NCI-H1417 treated with DMSO at 0.1 percent for 48 hours (cell line): ENCODE measurements at regions not wholly inside any gene's neighbourhood (a gene's known extent, or its start where the extent isn't known, plus 50 kb on each side); places are given as distances from the start of the nearest gene placed in this dataset.
"Not testable (repeated sequence)": the region's sequence is repeated elsewhere in the genome, so short reads cannot be mapped to it uniquely, and the experiment has no call there.

Experiments used
- DNase-seq: peaks from one replicate; lab custom pipeline; 2025; lab: John Stamatoyannopoulos, UW

DNA sequence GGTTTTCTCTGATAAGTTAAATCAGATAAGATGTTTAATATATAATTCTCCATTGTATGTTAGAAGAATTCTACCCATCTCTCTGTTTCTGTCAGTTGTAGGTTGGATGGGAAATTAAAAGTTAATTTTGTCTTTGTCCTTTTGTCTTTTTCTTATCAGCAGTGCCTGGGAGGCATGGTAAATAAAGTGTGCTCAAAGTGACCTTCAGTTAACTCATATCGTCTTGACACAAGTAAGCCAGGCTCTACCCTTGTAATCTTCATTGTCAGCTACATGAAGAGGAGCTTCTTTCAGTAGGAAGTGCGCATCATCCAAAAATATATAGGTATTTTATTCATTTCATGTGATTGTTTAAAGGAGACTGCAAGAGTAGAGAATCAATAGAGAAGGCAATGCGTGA is 138.9 kb upstream of the NRIP1 start:
- DNase-seq = no peak

DNA sequence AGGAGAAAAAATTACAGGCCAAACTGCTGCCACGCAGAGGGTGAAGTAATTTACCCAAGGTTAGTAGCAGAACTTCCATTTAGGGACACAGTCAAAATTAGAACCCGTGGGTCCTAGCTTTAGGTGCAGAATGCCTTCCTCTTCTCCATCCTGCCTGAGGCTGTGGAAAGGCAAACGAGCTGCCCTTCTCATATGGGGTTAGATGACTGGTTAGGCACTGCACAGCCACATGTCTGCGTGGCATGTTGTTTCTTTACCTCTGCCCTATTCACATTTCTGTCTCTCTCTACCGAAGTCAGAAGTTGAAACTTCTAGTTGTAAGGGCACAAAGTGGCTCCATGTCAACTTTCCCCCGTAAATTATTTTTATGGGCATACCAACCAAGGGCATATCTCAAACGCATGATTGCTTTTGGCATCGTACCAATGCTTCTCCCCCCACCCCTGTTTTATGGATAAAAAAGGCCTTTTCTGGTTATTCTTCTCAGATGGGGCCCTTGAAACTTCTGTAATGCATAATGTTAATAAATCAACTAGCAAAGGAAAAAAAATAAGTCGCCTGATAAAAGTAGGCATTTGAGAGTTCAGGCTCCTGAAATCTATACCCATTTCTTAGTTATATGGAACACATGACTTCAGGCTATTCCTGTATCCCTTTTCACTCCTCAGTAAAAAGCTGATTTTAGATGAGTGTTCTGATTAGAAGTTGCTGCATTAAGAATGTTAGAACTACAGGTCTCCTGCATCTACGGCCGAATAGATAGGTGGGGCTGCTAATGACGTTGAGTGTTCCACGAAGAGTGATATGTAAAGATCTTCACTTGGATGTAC is 139.6 kb upstream of the NRIP1 start:
- DNase-seq = no peak

DNA sequence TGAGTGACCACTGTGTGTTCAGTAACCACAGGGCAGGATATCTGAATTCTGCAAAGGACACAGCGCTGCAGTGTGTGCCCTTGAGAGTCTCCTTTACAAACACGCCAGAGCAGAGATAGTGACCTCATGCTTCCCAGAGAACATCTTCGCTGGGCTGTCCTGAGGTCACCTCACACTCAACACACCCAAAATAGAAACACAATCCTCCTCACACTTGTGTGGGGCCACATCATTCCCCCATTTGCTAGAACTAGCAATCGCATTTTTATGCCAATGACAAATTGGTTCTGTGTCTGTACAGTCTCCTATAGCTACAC is 140.1 kb upstream of the NRIP1 start:
- no peak for DNase-seq

DNA sequence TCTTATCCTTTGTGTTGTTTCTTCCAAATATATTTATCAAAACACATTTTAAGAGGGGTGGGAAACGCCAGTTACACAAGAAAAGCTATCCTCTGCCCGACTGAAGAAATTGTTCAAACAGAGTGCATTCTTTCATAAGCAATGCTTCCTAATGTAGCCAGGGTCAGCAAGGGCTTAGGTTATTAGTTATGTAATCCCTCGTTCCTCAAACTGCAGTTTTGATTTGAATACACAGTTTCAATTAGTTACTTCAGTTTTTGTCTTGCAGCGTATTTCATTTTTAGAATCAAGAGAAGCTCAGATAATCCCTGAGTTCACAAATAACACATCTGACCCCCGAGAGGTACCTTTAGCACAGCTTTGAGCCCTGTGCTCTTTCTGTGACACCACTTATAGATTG is 141.7 kb upstream of the NRIP1 start:
- DNase-seq = no peak

DNA sequence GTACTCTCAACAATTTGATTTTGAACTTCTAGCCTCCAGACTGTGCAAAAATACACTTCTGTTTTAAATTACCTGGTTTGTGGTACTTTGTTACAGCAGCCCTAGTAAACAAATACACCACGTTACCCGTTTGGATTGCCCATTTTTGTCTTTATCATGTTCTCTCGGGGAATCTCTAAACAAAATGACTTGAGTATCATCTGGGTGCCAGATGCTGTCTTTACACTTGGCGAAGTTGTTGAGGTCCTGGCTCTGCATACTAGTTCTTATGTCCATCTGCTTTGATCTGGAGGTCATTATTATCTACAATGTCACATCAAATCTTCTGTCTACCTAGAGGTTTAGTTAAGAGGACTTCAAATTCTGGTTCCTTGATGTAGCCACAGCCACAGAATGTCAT is 142.4 kb upstream of the NRIP1 start:
- DNase-seq = no peak

DNA sequence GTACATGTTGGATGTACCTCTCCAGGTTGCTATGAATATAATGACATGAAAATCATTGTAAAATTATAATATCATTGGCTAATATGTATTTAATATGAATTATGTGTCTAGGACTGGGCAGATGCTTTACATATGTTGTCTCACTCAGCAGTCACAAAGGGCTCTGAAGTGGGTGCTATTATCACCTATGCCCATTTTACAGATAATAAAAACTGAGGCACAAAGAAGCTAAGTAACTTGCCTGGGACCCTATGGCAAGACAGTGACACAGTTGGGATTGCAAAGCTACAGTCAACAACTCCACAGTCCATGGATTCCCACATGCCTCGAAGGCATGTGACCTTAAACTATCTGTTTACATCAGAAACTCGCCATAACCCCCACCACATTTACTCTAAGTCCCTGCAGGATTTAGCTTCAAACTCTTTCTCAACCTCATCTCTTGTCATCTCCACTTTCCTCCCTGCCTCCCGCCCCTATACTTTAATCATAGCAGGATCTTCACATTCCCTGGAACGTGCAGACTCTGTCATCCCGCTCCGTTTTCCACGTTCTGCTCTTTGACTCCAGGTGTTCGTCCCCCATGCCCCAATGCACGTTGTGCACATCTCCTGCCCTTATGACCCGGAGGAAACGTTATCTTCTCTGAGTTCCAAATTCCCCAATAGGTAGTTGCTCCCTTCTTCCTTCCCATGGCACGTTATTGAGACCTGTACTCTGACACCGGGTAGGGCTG is 143.0 kb upstream of the NRIP1 start:
- no peak for DNase-seq

DNA sequence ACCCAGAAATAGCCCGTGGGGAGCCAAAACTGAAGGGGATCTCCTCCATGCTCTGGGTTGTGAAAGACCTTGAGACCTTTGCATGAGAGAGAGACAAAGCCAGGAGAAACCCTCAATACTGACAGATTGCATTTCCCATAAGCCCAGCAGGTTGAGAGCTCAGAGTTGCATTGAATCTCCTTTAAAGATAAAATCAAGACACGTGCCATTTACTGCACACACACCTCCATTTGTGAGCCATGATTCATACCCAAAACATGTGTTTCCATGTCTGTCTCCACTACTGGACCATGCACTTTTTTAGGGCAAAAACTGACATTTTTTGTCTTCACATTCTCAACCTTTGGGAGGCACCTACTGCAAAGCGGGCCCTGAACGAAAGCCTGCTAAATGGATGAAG is 144.0 kb upstream of the NRIP1 start:
- DNase-seq = no peak

DNA sequence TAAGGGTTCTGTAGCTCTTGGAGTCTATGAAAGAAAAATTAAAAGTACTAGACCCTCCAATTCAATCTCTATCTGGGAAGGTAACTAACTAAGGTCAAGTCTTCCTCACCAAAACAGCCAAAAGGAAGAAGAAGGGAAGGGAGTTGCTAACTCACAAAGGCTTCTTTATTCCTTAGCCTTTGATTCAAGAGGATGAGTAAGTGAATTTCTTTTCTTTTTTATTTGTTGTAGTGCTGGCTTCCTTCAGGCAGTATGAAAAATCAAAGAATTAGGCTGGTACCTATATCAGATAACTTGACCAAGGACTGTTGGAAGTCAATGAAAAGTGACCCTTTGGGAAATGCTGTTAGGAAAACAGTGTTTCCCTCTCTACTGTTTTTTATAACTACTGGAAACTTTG is 144.4 kb upstream of the NRIP1 start:
- DNase-seq = no peak

DNA sequence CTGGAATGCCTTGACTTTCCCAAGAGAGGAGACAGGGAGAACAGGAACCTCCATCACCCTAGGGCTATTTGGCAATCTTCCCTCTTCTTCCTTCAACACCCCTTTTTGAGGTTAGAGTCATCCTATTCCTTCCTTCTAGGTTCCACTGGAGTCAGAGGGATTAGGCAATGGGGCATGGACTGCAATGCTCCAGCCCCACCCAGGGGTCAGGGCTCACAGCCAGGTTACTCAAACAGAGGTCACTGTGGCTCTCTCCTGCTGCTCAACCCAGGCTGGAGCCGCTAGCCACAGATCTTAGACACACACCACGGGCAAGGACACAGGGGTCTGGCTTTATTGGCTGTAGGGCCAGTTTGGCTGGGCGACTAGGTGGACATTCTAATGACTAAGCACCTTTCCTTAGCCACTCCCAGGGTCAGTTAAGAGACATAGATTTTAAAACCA is 145.5 kb upstream of the NRIP1 start:
- DNase-seq = no peak

DNA sequence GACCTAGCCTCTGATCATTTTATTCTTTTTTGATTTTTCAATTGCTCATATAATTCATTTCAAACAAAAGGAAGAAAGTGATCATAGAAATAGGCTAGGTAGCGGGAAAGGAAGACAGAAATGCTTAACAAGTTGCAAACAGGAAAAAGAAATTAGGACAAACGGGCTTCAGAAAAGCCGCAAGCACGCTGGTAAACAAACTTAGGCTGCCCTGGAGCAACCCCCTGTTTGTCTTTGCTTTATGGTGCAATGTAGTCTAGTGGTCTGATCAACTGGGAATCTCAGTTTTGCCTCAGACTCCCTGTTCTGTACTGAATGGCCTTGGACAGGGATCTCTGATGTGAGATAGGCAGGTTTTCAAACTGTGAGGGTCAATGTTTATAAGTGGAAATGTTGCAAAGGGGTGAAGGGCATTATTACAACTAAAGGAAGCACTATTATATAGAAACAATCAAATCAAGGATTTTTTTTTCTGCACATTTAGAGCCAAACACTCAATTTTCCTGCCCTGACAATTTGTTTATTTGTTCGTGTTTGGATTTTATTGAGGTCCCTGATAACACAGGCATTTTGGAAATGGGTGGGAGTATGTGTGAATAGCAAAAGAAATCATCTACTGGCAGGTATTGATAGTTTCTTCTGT is 146.8 kb upstream of the NRIP1 start:
- no peak for DNase-seq

DNA sequence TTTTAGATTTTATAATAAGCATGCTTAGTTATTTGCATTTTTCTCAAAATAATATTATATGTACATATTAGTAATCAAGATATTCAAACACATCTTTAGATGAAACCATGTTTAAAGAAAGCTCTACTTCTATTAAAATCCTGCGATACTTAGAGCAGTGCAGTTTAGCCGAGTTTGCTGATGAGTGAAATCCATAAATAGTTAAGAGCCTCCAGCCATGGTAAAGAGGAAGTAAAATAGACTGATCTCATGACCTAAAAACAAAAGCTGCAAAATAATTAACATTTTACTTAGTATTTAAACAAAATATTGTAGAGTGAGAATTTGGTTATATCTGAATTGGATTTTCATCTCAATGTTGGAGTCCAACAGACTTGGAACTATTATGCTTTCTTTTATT is 147.4 kb upstream of the NRIP1 start:
- no peak for DNase-seq

DNA sequence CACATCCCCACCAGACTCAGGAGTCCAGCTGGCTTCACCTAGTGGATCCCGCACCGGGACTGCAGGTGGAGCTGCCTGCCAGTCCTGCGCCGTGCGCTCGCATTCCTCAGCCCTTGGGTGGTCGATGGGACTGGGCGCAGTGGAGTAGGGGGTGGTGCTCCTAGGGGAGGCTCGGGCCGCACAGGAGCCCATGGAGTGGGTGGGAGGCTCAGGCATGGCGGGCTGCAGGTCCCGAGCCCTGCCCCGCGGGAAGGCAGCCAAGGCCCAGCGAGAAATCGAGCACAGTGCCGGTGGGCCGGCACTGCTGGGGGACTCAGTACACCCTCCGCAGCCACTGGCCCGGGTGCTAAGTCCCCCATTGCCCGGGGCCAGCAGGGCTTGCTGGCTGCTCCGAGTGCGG is 153.7 kb upstream of the NRIP1 start:
- not testable (repeated sequence) for DNase-seq

DNA sequence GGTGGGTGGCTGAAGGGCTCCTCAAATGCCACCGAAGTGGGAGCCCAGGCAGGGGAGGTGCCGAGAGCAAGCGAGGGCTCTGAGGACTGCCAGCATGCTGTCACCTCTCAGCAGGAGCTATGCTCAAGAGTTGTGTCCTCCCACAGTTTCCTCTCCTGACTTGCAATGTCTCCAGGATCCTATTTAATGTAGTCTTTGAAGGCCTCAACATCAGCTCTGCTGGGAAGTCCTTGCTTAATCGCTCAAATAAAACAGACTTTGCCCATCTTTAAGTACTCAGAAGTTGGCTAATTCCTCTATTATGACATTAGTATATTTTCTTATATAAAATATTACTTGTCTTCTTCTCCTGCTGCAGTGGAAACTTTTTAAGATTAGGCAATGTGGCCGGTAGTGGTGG is 154.2 kb upstream of the NRIP1 start:
- DNase-seq = no peak

DNA sequence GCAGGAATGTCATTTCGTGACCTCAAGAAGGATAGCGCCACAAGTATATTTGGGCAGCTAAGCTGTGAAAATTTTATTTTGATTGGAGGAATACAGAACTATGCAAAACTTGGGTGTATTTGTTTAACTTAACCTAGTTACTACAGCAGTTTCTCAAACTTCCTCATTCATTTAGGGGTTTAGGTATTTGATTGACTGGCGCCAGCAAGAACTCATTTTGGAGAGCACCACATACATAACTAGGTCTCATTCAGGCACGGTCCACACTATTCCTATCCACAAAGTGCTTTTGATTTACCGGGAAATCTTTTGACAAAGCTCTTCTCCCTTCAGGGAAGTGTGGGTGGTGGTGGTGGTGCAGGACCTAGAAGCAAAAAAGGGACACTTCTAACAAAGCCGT is 155.1 kb upstream of the NRIP1 start:
- DNase-seq = no peak

DNA sequence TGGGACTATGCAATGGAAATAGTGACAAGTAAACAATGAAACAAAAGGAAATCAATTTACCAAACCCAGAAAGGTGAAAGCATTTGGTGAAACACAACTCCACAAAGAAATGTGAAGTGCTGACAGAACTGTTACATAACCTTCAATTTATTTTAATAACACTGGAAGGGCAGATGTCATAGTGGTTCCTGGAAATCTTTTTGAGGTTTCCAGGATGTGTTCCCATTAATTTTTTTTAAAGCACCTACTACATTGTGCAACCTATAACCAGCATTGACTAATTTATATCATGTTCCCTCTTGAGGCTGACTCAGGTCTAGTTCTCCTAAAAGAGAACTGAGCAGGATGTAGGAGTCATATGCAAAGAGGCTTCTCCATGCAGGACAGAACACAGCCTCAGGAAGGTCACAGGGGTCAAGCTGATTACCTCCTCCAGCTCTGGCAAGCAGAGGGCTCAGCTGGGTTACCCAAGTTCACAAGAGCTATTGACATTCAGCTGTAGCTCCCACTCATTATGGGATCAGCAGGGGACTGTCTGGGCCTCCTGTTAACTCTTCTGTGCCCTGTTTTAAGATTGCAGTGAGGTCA is 157.1 kb upstream of the NRIP1 start:
- DNase-seq = no peak

DNA sequence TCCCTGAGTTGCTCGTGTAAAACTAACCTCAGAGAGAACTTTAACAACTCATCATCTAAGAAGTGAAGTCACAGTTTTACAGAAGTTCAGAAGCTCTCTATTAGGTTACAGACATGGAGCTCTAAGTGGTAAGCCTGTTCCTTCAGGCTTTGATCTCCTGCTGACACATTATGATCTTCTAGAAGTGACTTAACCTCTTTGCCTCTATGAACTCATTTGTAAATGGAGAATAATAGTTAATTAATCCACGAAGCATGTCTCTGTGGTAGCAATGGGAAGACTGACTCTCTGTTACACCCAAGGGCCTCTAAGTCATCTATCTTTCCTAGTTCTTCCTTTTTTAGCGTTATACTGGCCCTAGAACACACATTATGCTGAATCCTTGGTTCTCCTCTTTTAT is 157.9 kb upstream of the NRIP1 start:
- DNase-seq = no peak

DNA sequence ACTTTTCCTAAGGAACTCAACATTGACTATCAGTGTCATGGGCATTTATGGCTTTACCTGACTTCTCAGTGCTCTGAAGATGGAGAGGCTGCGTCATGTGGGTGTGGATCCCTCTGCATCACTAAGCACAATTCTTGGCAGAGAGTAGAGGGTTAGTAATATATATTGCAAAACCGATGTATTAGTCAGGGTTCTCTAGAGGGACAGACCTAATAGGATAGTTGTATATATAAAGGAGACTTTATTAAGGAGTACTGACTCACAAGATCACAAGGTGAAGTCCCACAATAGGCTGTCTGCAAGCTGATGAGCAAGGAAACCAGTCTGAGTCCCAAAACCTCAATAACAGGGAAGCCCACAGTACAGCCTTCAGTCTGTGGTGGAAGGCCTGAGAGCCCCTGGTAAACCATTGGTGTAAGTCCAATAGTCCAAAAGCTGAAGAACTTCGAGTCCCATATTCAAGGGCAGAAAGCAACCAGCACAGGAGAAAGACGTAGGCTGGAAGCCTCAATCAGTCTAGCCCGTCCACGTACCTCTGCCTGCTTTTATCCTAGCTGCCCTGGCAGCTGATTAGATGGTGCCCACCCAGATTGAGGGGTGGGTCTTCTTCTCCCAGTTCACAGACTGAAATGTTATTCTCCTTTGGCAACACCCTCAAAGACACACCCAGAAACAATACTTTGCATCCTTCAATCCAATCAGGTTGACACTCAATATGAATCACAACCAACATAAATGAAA is 159.7 kb upstream of the NRIP1 start:
- DNase-seq = no peak

DNA sequence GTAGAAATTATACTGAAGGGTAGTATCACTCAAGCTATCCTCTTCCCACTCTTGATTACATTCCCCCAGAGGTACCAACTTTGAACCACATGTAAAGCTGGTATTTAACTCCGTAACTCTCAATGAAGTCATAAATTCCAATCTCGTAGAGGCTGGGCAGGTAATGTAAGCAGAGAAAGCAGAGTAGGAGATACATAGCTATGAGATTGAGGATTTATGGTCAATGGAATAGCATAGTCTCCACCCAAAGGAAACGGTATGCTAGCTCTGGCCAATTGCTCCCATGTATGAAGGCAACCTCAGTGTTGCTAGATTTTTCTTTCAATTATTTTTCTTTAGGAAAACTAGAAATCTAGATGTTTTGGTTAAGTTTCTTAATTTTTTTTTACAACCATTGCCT is 163.1 kb upstream of the NRIP1 start:
- no peak for DNase-seq

DNA sequence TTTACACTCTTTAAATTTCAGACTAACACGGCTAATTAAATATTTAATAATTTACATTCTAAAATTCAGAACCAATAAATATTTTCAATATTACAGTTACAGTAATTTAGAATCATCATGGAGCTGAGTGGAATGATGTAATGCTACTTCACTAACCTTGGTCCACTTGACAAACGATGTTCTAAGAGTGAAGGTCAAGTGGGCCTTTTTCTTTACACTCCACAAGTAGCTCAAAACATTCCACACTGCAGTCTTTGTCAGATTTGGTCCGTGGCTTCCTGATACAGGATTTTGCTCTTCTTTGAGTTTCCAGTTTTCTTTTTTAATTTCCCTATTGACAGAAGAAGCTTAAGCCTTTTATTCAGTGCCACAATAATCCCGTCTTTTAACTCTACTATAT is 164.6 kb upstream of the NRIP1 start:
- no peak for DNase-seq

DNA sequence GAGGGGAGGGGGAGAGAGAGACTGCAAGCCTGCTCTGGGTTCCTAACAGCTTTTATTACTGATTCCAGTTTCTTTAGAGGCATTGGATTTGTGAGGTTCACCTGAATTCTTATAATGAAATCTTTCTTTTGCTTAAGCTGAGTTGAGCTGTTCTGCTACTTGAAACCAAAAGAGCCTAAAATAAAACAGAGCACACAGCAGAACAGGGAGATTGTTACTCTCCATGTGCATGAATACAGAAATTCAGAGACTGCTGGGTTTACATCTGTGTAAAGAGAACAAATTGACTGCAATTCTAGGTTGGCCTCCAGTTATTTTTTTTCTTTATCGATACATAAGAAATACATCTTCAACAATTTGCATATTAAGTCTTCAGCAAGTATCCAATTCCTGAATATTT is 168.8 kb upstream of the NRIP1 start:
- no peak for DNase-seq

DNA sequence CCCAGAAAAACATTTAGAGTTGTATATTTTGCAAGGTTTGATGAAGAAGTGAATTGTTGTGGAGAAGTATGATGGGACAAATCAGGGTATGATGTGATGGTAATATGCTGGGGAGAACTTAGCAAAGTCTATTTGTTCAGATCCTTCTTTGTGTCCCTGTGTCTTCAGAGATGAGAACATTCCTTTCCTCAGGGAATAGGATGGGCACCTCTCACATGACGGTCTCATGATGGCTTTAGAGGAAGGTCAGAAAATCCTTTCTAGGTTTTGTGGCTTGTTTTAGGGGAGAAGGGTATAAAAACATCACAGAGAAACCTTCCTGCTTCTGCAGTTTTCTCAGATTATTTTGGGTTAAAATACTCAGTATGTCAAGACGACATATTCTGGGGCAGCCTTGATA is 171.3 kb upstream of the NRIP1 start:
- DNase-seq = no peak

DNA sequence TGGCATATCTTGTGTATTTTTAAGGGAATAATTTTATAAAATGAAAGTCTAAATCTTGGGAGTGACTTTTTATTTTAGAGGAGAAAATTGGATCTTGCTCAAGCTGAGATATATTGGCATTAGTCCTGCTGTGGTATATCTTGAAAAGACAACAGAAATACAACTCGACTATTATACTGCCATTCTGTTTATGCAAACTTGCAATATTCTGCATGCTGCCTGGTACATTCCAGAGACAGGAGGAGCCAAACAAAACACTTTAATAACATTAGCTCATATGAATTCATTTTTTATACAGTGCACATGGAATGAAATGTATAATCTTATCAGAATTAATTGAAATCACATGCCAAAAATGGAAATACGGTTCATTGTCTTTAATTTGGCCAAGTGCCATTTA is 176.0 kb upstream of the NRIP1 start:
- DNase-seq = no peak
